H9 (cell line): ENCODE measurements at regions not wholly inside any gene's neighbourhood (a gene's known extent, or its start where the extent isn't known, plus 50 kb on each side); places are given as distances from the start of the nearest gene placed in this dataset.

Experiments
- DNase-seq: peaks from one replicate; pipeline ENCODE4 v3.0.0-alpha.2; 2017
- H2AFZ ChIP-seq: one replicate; pipeline ENCODE4 v1.6.1; 2013; ENCODE audit warnings: mild to moderate bottlenecking, low read length, control low read depth, moderate library complexity
- H2AK5ac ChIP-seq: 2 replicates; pipeline ENCODE4 v1.6.1; 2013; ENCODE audit warnings: low read length, control low read depth, mixed read lengths; ENCODE audit not compliant: insufficient read length
- H2BK120ac ChIP-seq: one replicate; pipeline ENCODE4 v1.6.1; 2013; ENCODE audit warnings: low read depth, mild to moderate bottlenecking, low read length, control low read depth, inconsistent platforms; ENCODE audit not compliant: poor library complexity, severe bottlenecking
- H2BK12ac ChIP-seq: 2 replicates; pipeline ENCODE4 v1.6.1; 2013; ENCODE audit warnings: low read length, control low read depth, mixed read lengths, low read depth; ENCODE audit not compliant: insufficient read length
- H2BK15ac ChIP-seq: 2 replicates; pipeline ENCODE4 v1.6.1; 2013; ENCODE audit warnings: low read depth, low read length, control low read depth
- H2BK20ac ChIP-seq: one replicate; pipeline ENCODE4 v1.6.1; 2013; ENCODE audit warnings: low read depth, mild to moderate bottlenecking, low read length, control low read depth, inconsistent platforms; ENCODE audit not compliant: poor library complexity, severe bottlenecking
- H2BK5ac ChIP-seq: 2 replicates; pipeline ENCODE4 v1.6.1; 2013; ENCODE audit warnings: low read length, control low read depth, mixed read lengths; ENCODE audit not compliant: insufficient read length
- H3K14ac ChIP-seq: 2 replicates; pipeline ENCODE4 v1.6.1; 2013; ENCODE audit warnings: low read length, control low read depth; ENCODE audit not compliant: insufficient read depth
- H3K18ac ChIP-seq: 2 replicates; pipeline ENCODE4 v1.6.1; 2013; ENCODE audit warnings: low read depth, mild to moderate bottlenecking, mixed read lengths, low read length, control low read depth; ENCODE audit not compliant: insufficient read length
- H3K23ac ChIP-seq: 2 replicates; pipeline ENCODE4 v1.6.1; 2013; ENCODE audit warnings: low read length, control low read depth, mixed read lengths, low read depth; ENCODE audit not compliant: insufficient read length
- H3K23me2 ChIP-seq: 2 replicates; pipeline ENCODE4 v1.6.1; 2013; ENCODE audit warnings: low read depth, mild to moderate bottlenecking, mixed read lengths, low read length, control low read depth; ENCODE audit not compliant: insufficient read length, poor library complexity, severe bottlenecking
- H3K27ac ChIP-seq: 2 replicates; pipeline ENCODE4 v1.5.1; 2013; ENCODE audit warnings: low read length, control low read depth, mixed read lengths, low read depth; ENCODE audit not compliant: insufficient read length
- H3K27me3 ChIP-seq: 2 replicates; pipeline ENCODE4 v1.6.1; 2013; ENCODE audit warnings: low read length, control low read depth, inconsistent platforms; ENCODE audit not compliant: insufficient read depth
- H3K4ac ChIP-seq: 2 replicates; pipeline ENCODE4 v1.6.1; 2013; ENCODE audit warnings: low read depth, mild to moderate bottlenecking, control low read depth, inconsistent platforms, low read length, moderate library complexity
- H3K4me1 ChIP-seq: 2 replicates; pipeline ENCODE4 v1.6.1; 2013; ENCODE audit warnings: low read length, control low read depth, inconsistent platforms; ENCODE audit not compliant: insufficient read depth
- H3K4me2 ChIP-seq: 2 replicates; pipeline ENCODE4 v1.6.1; 2013; ENCODE audit warnings: low read length, control low read depth, mixed read lengths; ENCODE audit not compliant: insufficient read length, insufficient read depth
- H3K56ac ChIP-seq: 2 replicates; pipeline ENCODE4 v1.6.1; 2013; ENCODE audit warnings: low read depth, mild to moderate bottlenecking, mixed read lengths, low read length, control low read depth; ENCODE audit not compliant: insufficient read length
- H3K79me1 ChIP-seq: 2 replicates; pipeline ENCODE4 v1.6.1; 2013; ENCODE audit warnings: low read depth, mild to moderate bottlenecking, moderate library complexity, low read length, control low read depth, inconsistent platforms; ENCODE audit not compliant: insufficient read depth, poor library complexity, severe bottlenecking
- H3K79me2 ChIP-seq: 2 replicates; pipeline ENCODE4 v1.6.1; 2013; ENCODE audit warnings: low read length, control low read depth, inconsistent platforms; ENCODE audit not compliant: insufficient read depth
- H3K9ac ChIP-seq: 2 replicates; pipeline ENCODE4 v1.6.1; 2013; ENCODE audit warnings: low read length, control low read depth, mixed read lengths; ENCODE audit not compliant: insufficient read length; ENCODE audit errors: extremely low read depth
- H3K9me3 ChIP-seq: one replicate; pipeline ENCODE4 v1.6.1; 2013; ENCODE audit warnings: low read depth, low read length, inconsistent platforms; ENCODE audit not compliant: control insufficient read depth
- H3T11ph ChIP-seq: one replicate; pipeline ENCODE4 v1.6.1; 2013; ENCODE audit warnings: mild to moderate bottlenecking, low read length, control low read depth, inconsistent platforms
- H4K20me1 ChIP-seq: one replicate; pipeline ENCODE4 v1.6.1; 2013; ENCODE audit not compliant: control insufficient read depth, insufficient read length, insufficient read depth
- H4K5ac ChIP-seq: 2 replicates; pipeline ENCODE4 v1.6.1; 2013; ENCODE audit warnings: low read depth, mild to moderate bottlenecking, mixed read lengths, low read length, control low read depth; ENCODE audit not compliant: insufficient read length
- H4K8ac ChIP-seq: replicated peaks from 2 replicates; pipeline ENCODE4 v1.6.1; 2013; ENCODE audit warnings: low read length, control low read depth, mixed read lengths, low read depth; ENCODE audit not compliant: insufficient read length
- H4K91ac ChIP-seq: 2 replicates; pipeline ENCODE4 v1.6.1; 2013; ENCODE audit warnings: low read depth, mild to moderate bottlenecking, moderate library complexity, mixed read lengths, low read length, control low read depth; ENCODE audit not compliant: insufficient read length
- H3K27ac Mint-ChIP-seq, 3 experiments: 2 replicates in 2 of 3; 3 replicates in 1 of 3; pipeline ENCODE4 v1.8.0; 2020 to 2021; ENCODE audit warnings: mixed read lengths in 3 of 3, mild to moderate bottlenecking in 1 of 3, moderate library complexity in 1 of 3
- H3K27me3 Mint-ChIP-seq: 2 replicates; pipeline ENCODE4 v1.8.0; 2021; ENCODE audit warnings: low read depth, mild to moderate bottlenecking, moderate library complexity, mixed read lengths
- H3K36me3 Mint-ChIP-seq, 3 experiments: 2 replicates in 2 of 3; 3 replicates in 1 of 3; pipeline ENCODE4 v1.8.0; 2020 to 2021; ENCODE audit warnings: low read depth in 3 of 3, mixed read lengths in 3 of 3; ENCODE audit not compliant: insufficient read depth in 1 of 3
- H3K4me1 Mint-ChIP-seq, 2 experiments: 2 replicates each; pipeline ENCODE4 v1.8.0; 2020; ENCODE audit warnings: mixed read lengths in 2 of 2
- H3K4me3 Mint-ChIP-seq, 2 experiments: 2 replicates in 1 of 2; 3 replicates in 1 of 2; pipeline ENCODE4 v1.8.0; 2020 to 2021; ENCODE audit warnings: mild to moderate bottlenecking in 2 of 2, mixed read lengths in 2 of 2, moderate library complexity in 1 of 2
- H3K9me3 Mint-ChIP-seq, 2 experiments: 2 replicates in 1 of 2; 3 replicates in 1 of 2; pipeline ENCODE4 v1.8.0; 2020; ENCODE audit warnings: mild to moderate bottlenecking in 2 of 2, mixed read lengths in 2 of 2, moderate library complexity in 1 of 2
- WGBS: extraction: QIAGEN DNeasy Blood & Tissue Kit; methylation state at CpG from one replicate; pipeline ENCODE4 v1.1.7; 2013; ENCODE audit warnings: missing lambda C conversion rate, low lambda C conversion rate, mixed read lengths; ENCODE audit not compliant: insufficient read length; ENCODE audit errors: extremely low coverage; 5-methylcytosine and 5-hydroxymethylcytosine counted together
- TF ChIP-seq, protein P1 (sequence below): fragments of 200-600 bp; sonication (generic); conservative IDR thresholded peaks from 3 replicates; pipeline ENCODE4 v1.8.0; 2021; ENCODE audit warnings: antibody characterized with exemption, mild to moderate bottlenecking

GRCh38 chr3:180516368-180516767 lies 85.6 kb upstream of the TTC14 start:
- no peak overlapping the region for H2BK120ac ChIP-seq
- no CpG with 5 or more reads among the region's 2 CpGs for WGBS
- H4K8ac ChIP-seq: no peak overlapping the region
- no peak overlapping the region for H2BK20ac ChIP-seq
- H4K20me1 ChIP-seq: no peaks in the 10 kb centered on the region
- no peaks in the 10 kb centered on the region for H3K4me1 Mint-ChIP-seq
- no peak overlapping the region for H3T11ph ChIP-seq
- H3K27me3 ChIP-seq: no peaks in the 10 kb centered on the region
- peaks cover 3% of the 10 kb centered on the region; the same call in 1 of the 2 replicates for H3K27me3 Mint-ChIP-seq
- no peak overlapping the region for H3K27ac ChIP-seq
- H3K18ac ChIP-seq: no peak overlapping the region
- no peaks in the 10 kb centered on the region for H3K4me1 ChIP-seq
- H2BK12ac ChIP-seq: no peak overlapping the region
- no peak overlapping the region for H4K91ac ChIP-seq
- H2BK5ac ChIP-seq: no peak overlapping the region
- H3K14ac ChIP-seq: no peak overlapping the region
- H3K4ac ChIP-seq: no peak overlapping the region
- no peak overlapping the region for H3K4me3 Mint-ChIP-seq
- H3K27ac Mint-ChIP-seq: peak overlapping the region in 1 of 3 experiments; percentile 36; a peak in 1 of 7 replicates
- H3K23ac ChIP-seq: no peak overlapping the region
- H2AFZ ChIP-seq: no peak overlapping the region
- H3K79me2 ChIP-seq: no peaks in the 10 kb centered on the region
- no peak for DNase-seq
- H3K23me2 ChIP-seq: no peaks in the 10 kb centered on the region
- TF ChIP-seq, protein P1, sequence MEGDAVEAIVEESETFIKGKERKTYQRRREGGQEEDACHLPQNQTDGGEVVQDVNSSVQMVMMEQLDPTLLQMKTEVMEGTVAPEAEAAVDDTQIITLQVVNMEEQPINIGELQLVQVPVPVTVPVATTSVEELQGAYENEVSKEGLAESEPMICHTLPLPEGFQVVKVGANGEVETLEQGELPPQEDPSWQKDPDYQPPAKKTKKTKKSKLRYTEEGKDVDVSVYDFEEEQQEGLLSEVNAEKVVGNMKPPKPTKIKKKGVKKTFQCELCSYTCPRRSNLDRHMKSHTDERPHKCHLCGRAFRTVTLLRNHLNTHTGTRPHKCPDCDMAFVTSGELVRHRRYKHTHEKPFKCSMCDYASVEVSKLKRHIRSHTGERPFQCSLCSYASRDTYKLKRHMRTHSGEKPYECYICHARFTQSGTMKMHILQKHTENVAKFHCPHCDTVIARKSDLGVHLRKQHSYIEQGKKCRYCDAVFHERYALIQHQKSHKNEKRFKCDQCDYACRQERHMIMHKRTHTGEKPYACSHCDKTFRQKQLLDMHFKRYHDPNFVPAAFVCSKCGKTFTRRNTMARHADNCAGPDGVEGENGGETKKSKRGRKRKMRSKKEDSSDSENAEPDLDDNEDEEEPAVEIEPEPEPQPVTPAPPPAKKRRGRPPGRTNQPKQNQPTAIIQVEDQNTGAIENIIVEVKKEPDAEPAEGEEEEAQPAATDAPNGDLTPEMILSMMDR: no peak
- H3K36me3 Mint-ChIP-seq: peaks cover 0 to 3% (median 0%) of the 10 kb centered on the region in 3 experiments; a peak in 1 of 7 replicates
- no peak overlapping the region for H2AK5ac ChIP-seq
- no peaks in the 10 kb centered on the region for H3K9me3 ChIP-seq
- no peak overlapping the region for H3K4me2 ChIP-seq
- no peak overlapping the region for H4K5ac ChIP-seq
- peaks cover 4 to 7% of the 10 kb centered on the region in 2 experiments; a peak in 3 of 5 replicates for H3K9me3 Mint-ChIP-seq
- H3K9ac ChIP-seq: no peak overlapping the region
- no peaks in the 10 kb centered on the region for H3K79me1 ChIP-seq
- no peak overlapping the region for H3K56ac ChIP-seq
- no peak overlapping the region for H2BK15ac ChIP-seq
